ENCODE measurements at regions not wholly inside any gene's neighbourhood (a gene's known extent, or its start where the extent isn't known, plus 50 kb on each side); places are given as distances from the start of the nearest gene placed in this dataset.

DNA sequence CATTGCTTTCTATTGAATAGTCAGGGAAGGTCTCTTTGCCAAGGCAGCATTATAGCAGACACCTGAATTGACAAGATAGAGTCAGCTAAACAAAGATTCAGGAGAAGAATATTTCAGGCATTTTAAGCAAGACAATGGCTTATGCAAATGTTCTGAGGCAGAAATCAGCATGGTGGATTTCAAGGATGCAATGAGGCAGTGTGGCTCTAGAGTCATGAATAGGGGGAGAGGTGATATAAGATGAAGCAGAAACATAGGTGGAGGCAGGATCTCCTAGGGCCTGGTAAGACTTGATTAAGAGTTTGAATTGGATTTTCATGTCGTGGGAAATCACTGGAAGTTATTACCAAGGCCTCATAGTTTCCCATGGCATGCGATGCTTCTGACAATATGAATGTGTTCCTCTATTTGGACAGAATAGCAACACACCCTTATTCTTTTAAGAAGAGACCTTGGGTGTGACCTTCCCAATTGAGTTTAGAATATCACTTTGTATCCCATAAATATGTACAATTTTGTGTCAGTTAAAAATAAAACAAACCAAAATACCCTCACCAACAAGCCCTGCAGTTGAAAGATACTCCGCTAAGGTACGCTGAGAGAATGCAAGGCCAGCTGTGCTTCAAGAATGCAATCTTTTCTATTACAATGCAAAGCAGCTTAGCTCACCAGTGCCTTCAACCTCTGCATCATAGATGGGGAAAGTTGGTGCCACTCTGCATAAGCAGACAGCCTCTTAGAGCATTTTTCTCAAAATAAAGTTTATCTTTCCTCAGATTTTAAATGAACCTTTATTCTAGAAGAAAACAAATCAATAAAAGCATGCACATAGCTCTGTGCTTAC, 139.6 kb upstream of the SALL1 start:
- TF ChIP-seq CTCF (IDR thresholded peaks at IDR 0.05), result no peak
- no peak for TF ChIP-seq POLR2A (IDR thresholded peaks at IDR 0.05)
